ENCODE measurements at regions not wholly inside any gene's neighbourhood (a gene's known extent, or its start where the extent isn't known, plus 50 kb on each side); places are given as distances from the start of the nearest gene placed in this dataset.

- Histone ChIP-seq H3K27me3 (ENCODE audit: control insufficient read depth, insufficient read depth, low read length) (peaks cover 2% of the 10 kb centered on the region), H3K4me1 (ENCODE audit: control insufficient read depth, insufficient read depth, low read length) (no peaks in the 10 kb centered on the region), H3K27ac (ENCODE audit: low read depth, low read length) (no peak overlapping the region), H3K4me3 (ENCODE audit: low read depth, low read length) (no peak overlapping the region), H3K9me3 (ENCODE audit: control insufficient read depth, insufficient read depth, low read length) (no peaks in the 10 kb centered on the region), H3K36me3 (ENCODE audit: control insufficient read depth, insufficient read depth, low read length) (no peaks in the 10 kb centered on the region)
- DNase-seq (ENCODE audit: low read depth in 4 of 6, low spot score in 6 of 6): peak in 1 of 6 donors; percentile 21
- 75% methylated on average over 2 of the region's 2 CpGs for WGBS (ENCODE audit: insufficient coverage)
Measured at GRCh38 chr14:85399186-85399585, 130.8 kb upstream of the FLRT2 start.

GRCh38 chr14:85400678-85401077 is 129.3 kb upstream of the FLRT2 start:
- Histone ChIP-seq H3K27ac (ENCODE audit: low read depth, low read length) (no peak overlapping the region), H3K4me1 (ENCODE audit: control insufficient read depth, insufficient read depth, low read length) (no peaks in the 10 kb centered on the region), H3K27me3 (ENCODE audit: control insufficient read depth, insufficient read depth, low read length) (peaks cover 2% of the 10 kb centered on the region), H3K36me3 (ENCODE audit: control insufficient read depth, insufficient read depth, low read length) (no peaks in the 10 kb centered on the region), H3K9me3 (ENCODE audit: control insufficient read depth, insufficient read depth, low read length) (no peaks in the 10 kb centered on the region), H3K4me3 (ENCODE audit: low read depth, low read length) (no peak overlapping the region)
- DNase-seq (ENCODE audit: low read depth in 4 of 6, low spot score in 6 of 6): no peak
- no CpG with 5 or more reads among the region's 3 CpGs for WGBS (ENCODE audit: insufficient coverage)

GRCh38 chr14:85401384-85401783 is 128.6 kb upstream of the FLRT2 start:
- Histone ChIP-seq H3K27ac (ENCODE audit: low read depth, low read length) (no peak overlapping the region), H3K9me3 (ENCODE audit: control insufficient read depth, insufficient read depth, low read length) (no peaks in the 10 kb centered on the region), H3K36me3 (ENCODE audit: control insufficient read depth, insufficient read depth, low read length) (no peaks in the 10 kb centered on the region), H3K4me1 (ENCODE audit: control insufficient read depth, insufficient read depth, low read length) (no peaks in the 10 kb centered on the region), H3K27me3 (ENCODE audit: control insufficient read depth, insufficient read depth, low read length) (peaks cover 2% of the 10 kb centered on the region), H3K4me3 (ENCODE audit: low read depth, low read length) (no peak overlapping the region)
- peak in 1 of 6 donors; percentile 27 for DNase-seq (ENCODE audit: low read depth in 4 of 6, low spot score in 6 of 6)
- WGBS (ENCODE audit: insufficient coverage): 100% methylated on average over 1 of the region's 1 CpG

- Histone ChIP-seq H3K36me3 (ENCODE audit: control insufficient read depth, insufficient read depth, low read length) (no peaks in the 10 kb centered on the region), H3K9me3 (ENCODE audit: control insufficient read depth, insufficient read depth, low read length) (no peaks in the 10 kb centered on the region), H3K27ac (ENCODE audit: low read depth, low read length) (no peak overlapping the region), H3K4me1 (ENCODE audit: control insufficient read depth, insufficient read depth, low read length) (no peaks in the 10 kb centered on the region), H3K4me3 (ENCODE audit: low read depth, low read length) (no peak overlapping the region), H3K27me3 (ENCODE audit: control insufficient read depth, insufficient read depth, low read length) (peaks cover 2% of the 10 kb centered on the region)
- DNase-seq (ENCODE audit: low read depth in 4 of 6, low spot score in 6 of 6): peak in 4 of 6 donors; percentile 19 to 79 (median 48)
- WGBS (ENCODE audit: insufficient coverage): 33% methylated on average over 1 of the region's 7 CpGs
Measured at GRCh38 chr14:85402569-85403162, 127.3 kb upstream of the FLRT2 start.

GRCh38 chr14:85409481-85410210 is 120.3 kb upstream of the FLRT2 start:
- no peak overlapping the region for H3K4me3 ChIP-seq (ENCODE audit: low read depth, low read length)
- no peaks in the 10 kb centered on the region for H3K36me3 ChIP-seq (ENCODE audit: control insufficient read depth, insufficient read depth, low read length)
- no peak overlapping the region for H3K27ac ChIP-seq (ENCODE audit: low read depth, low read length)
- no peaks in the 10 kb centered on the region for H3K9me3 ChIP-seq (ENCODE audit: control insufficient read depth, insufficient read depth, low read length)
- H3K27me3 ChIP-seq (ENCODE audit: control insufficient read depth, insufficient read depth, low read length): no peaks in the 10 kb centered on the region
- DNase-seq (ENCODE audit: low read depth in 4 of 6, low spot score in 6 of 6): peak in 1 of 6 donors; percentile 47
- WGBS (ENCODE audit: insufficient coverage): no CpG with 5 or more reads among the region's 3 CpGs
- no peaks in the 10 kb centered on the region for H3K4me1 ChIP-seq (ENCODE audit: control insufficient read depth, insufficient read depth, low read length)

- Histone ChIP-seq H3K9me3 (ENCODE audit: control insufficient read depth, insufficient read depth, low read length) (no peaks in the 10 kb centered on the region), H3K4me3 (ENCODE audit: low read depth, low read length) (no peak overlapping the region), H3K4me1 (ENCODE audit: control insufficient read depth, insufficient read depth, low read length) (no peaks in the 10 kb centered on the region), H3K36me3 (ENCODE audit: control insufficient read depth, insufficient read depth, low read length) (no peaks in the 10 kb centered on the region), H3K27ac (ENCODE audit: low read depth, low read length) (no peak overlapping the region), H3K27me3 (ENCODE audit: control insufficient read depth, insufficient read depth, low read length) (no peaks in the 10 kb centered on the region)
- WGBS (ENCODE audit: insufficient coverage): no CpG with 5 or more reads among the region's 1 CpG
- no peak for DNase-seq (ENCODE audit: low read depth in 4 of 6, low spot score in 6 of 6)
Measured at GRCh38 chr14:85412756-85413155, 117.2 kb upstream of the FLRT2 start.

GRCh38 chr14:85413836-85414526 is 116.0 kb upstream of the FLRT2 start:
- WGBS (ENCODE audit: insufficient coverage): no CpG with 5 or more reads among the region's 5 CpGs

GRCh38 chr14:85415015-85415712 is 114.8 kb upstream of the FLRT2 start:
- H3K36me3 ChIP-seq (ENCODE audit: control insufficient read depth, insufficient read depth, low read length): no peaks in the 10 kb centered on the region
- H3K4me1 ChIP-seq (ENCODE audit: control insufficient read depth, insufficient read depth, low read length): no peaks in the 10 kb centered on the region
- no peaks in the 10 kb centered on the region for H3K27me3 ChIP-seq (ENCODE audit: control insufficient read depth, insufficient read depth, low read length)
- peak in 5 of 6 donors; percentile 8 to 80 (median 35) for DNase-seq (ENCODE audit: low read depth in 4 of 6, low spot score in 6 of 6)
- H3K9me3 ChIP-seq (ENCODE audit: control insufficient read depth, insufficient read depth, low read length): no peaks in the 10 kb centered on the region
- WGBS (ENCODE audit: insufficient coverage): 56% methylated on average over 10 of the region's 13 CpGs
- no peak overlapping the region for H3K4me3 ChIP-seq (ENCODE audit: low read depth, low read length)
- H3K27ac ChIP-seq (ENCODE audit: low read depth, low read length): peak overlapping the region; percentile 50

More at GRCh38 chr14:85413836-85414526, 116.0 kb upstream of the FLRT2 start:
- Histone ChIP-seq H3K4me3 (ENCODE audit: low read depth, low read length) (no peak overlapping the region), H3K9me3 (ENCODE audit: control insufficient read depth, insufficient read depth, low read length) (no peaks in the 10 kb centered on the region), H3K27me3 (ENCODE audit: control insufficient read depth, insufficient read depth, low read length) (no peaks in the 10 kb centered on the region), H3K36me3 (ENCODE audit: control insufficient read depth, insufficient read depth, low read length) (no peaks in the 10 kb centered on the region), H3K27ac (ENCODE audit: low read depth, low read length) (no peak overlapping the region), H3K4me1 (ENCODE audit: control insufficient read depth, insufficient read depth, low read length) (no peaks in the 10 kb centered on the region)
- DNase-seq (ENCODE audit: low read depth in 4 of 6, low spot score in 6 of 6): no peak

- H3K9me3 ChIP-seq (ENCODE audit: control insufficient read depth, insufficient read depth, low read length): no peaks in the 10 kb centered on the region
- no peak overlapping the region for H3K4me3 ChIP-seq (ENCODE audit: low read depth, low read length)
- no peaks in the 10 kb centered on the region for H3K27me3 ChIP-seq (ENCODE audit: control insufficient read depth, insufficient read depth, low read length)
- H3K27ac ChIP-seq (ENCODE audit: low read depth, low read length): no peak overlapping the region
- no peak for DNase-seq (ENCODE audit: low read depth in 4 of 6, low spot score in 6 of 6)
- no peaks in the 10 kb centered on the region for H3K4me1 ChIP-seq (ENCODE audit: control insufficient read depth, insufficient read depth, low read length)
- WGBS (ENCODE audit: insufficient coverage): no CpG with 5 or more reads among the region's 2 CpGs
- no peaks in the 10 kb centered on the region for H3K36me3 ChIP-seq (ENCODE audit: control insufficient read depth, insufficient read depth, low read length)
Measured at GRCh38 chr14:85416771-85417170, 113.2 kb upstream of the FLRT2 start.
